ENCODE measurements at regions not wholly inside any gene's neighbourhood (a gene's known extent, or its start where the extent isn't known, plus 50 kb on each side); places are given as distances from the start of the nearest gene placed in this dataset.

DNA sequence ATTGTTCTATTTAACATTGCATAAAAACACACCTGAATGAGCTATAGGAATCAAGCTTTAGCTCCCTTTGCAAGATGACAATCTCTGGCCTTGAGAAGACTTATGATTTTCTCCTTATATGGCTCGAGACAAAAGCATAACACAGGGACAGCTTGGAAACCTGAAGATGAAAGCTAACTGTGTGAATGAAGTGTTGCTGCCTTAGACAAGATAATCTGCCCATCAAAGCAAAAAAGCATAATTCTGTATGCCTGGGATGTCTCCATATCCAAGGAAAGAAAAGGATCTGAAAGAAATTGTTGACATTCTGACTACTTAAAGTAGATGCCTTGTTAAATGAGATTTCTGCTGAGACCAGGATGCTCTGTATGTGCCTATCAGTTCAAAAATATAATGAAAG lies 526.7 kb upstream of the TOM1L1 start:
- no peak for TF ChIP-seq POLR2A (IDR thresholded peaks at IDR 0.05)
- TF ChIP-seq, protein P1, sequence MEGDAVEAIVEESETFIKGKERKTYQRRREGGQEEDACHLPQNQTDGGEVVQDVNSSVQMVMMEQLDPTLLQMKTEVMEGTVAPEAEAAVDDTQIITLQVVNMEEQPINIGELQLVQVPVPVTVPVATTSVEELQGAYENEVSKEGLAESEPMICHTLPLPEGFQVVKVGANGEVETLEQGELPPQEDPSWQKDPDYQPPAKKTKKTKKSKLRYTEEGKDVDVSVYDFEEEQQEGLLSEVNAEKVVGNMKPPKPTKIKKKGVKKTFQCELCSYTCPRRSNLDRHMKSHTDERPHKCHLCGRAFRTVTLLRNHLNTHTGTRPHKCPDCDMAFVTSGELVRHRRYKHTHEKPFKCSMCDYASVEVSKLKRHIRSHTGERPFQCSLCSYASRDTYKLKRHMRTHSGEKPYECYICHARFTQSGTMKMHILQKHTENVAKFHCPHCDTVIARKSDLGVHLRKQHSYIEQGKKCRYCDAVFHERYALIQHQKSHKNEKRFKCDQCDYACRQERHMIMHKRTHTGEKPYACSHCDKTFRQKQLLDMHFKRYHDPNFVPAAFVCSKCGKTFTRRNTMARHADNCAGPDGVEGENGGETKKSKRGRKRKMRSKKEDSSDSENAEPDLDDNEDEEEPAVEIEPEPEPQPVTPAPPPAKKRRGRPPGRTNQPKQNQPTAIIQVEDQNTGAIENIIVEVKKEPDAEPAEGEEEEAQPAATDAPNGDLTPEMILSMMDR (IDR thresholded peaks at IDR 0.05) = no peak
- no peak for TF ChIP-seq POLR2AphosphoS5 (IDR thresholded peaks at IDR 0.05)

All from prostate gland (tissue), 2 donors.